Tibial nerve (tissue), 4 donors: ENCODE measurements at regions not wholly inside any gene's neighbourhood (a gene's known extent, or its start where the extent isn't known, plus 50 kb on each side); places are given as distances from the start of the nearest gene placed in this dataset.

Experiments used
- EP300 ChIP-seq, 2 donors: sonication (generic); formaldehyde crosslinking; IDR thresholded peaks; one replicate each; pipeline ENCODE4 v1.6.1; 2017; ENCODE audit warnings: antibody characterized with exemption in 2 of 2, mild to moderate bottlenecking in 1 of 2
- POLR2A ChIP-seq, 2 donors: fragments of 450-650 bp; IDR thresholded peaks; one replicate each; pipeline ENCODE4 v1.6.1; 2017; ENCODE audit warnings: antibody characterized with exemption in 2 of 2, mild to moderate bottlenecking in 2 of 2, moderate library complexity in 2 of 2
- TF ChIP-seq, protein P1 (sequence below), 5 experiments: fragments of 200-600 bp in 3 of 5; fragments of 450-650 bp in 2 of 5; sonication (generic) in 3 of 5; IDR thresholded peaks; one replicate each; pipeline ENCODE4 v1.5.1; 2016 to 2019; ENCODE audit warnings: antibody characterized with exemption in 5 of 5, mild to moderate bottlenecking in 3 of 5, moderate library complexity in 2 of 5

GRCh38 chr9:90268613-90269012 lies 374.0 kb downstream of the DIRAS2 start:
- TF ChIP-seq, protein P1, sequence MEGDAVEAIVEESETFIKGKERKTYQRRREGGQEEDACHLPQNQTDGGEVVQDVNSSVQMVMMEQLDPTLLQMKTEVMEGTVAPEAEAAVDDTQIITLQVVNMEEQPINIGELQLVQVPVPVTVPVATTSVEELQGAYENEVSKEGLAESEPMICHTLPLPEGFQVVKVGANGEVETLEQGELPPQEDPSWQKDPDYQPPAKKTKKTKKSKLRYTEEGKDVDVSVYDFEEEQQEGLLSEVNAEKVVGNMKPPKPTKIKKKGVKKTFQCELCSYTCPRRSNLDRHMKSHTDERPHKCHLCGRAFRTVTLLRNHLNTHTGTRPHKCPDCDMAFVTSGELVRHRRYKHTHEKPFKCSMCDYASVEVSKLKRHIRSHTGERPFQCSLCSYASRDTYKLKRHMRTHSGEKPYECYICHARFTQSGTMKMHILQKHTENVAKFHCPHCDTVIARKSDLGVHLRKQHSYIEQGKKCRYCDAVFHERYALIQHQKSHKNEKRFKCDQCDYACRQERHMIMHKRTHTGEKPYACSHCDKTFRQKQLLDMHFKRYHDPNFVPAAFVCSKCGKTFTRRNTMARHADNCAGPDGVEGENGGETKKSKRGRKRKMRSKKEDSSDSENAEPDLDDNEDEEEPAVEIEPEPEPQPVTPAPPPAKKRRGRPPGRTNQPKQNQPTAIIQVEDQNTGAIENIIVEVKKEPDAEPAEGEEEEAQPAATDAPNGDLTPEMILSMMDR (IDR thresholded peaks at IDR 0.05): no peak
- TF ChIP-seq POLR2A (IDR thresholded peaks at IDR 0.05): no peak
- no peak for TF ChIP-seq EP300 (IDR thresholded peaks at IDR 0.05)
